Mucosa of descending colon (tissue), 3 donors: ENCODE measurements at regions not wholly inside any gene's neighbourhood (a gene's known extent, or its start where the extent isn't known, plus 50 kb on each side); places are given as distances from the start of the nearest gene placed in this dataset.

Experiments
- ATAC-seq: fragments of 200-7000 bp; cut with Tn5 transposase; one replicate; pipeline ENCODE4 v1.9.1; 2020; ENCODE audit warnings: mild to moderate bottlenecking, moderate library complexity
- DNase-seq, 3 donors: peaks; one replicate each; pipeline ENCODE4 v3.0.0-alpha.2; 2020
- H3K36me3 ChIP-seq: fragments of 200-600 bp; one replicate; pipeline ENCODE4 v1.8.0; 2021; ENCODE audit warnings: low read depth, mild to moderate bottlenecking
- H3K4me1 ChIP-seq: fragments of 200-600 bp; one replicate; pipeline ENCODE4 v1.8.0; 2021; ENCODE audit warnings: low read depth, mild to moderate bottlenecking
- H3K4me3 ChIP-seq: fragments of 200-600 bp; one replicate; pipeline ENCODE4 v1.8.0; 2021; ENCODE audit warnings: mild to moderate bottlenecking
- H3K9me3 ChIP-seq: fragments of 200-600 bp; one replicate; pipeline ENCODE4 v1.8.0; 2021; ENCODE audit warnings: mild to moderate bottlenecking
- CTCF ChIP-seq: fragments of 200-600 bp; IDR thresholded peaks from one replicate; pipeline ENCODE4 v1.8.0; 2022; ENCODE audit warnings: antibody characterized with exemption, mild to moderate bottlenecking
- intact Hi-C, 2 donors: fragments of 100-400 bp; cut with DNase I in 1 of 2; cut with micrococcal nuclease in 1 of 2; formaldehyde crosslinking; loops; one replicate each; pipeline versions ENCODE4 v1.11.0 to v1.11.1; 2022; cut with DNase I, micrococcal nuclease
- donor health status: DM: no; HTN: no; CAD: no; lungs with moderate emphysema.
- donor health status: DM: no; HTN: no; CAD: no.
- donor health status: DM: no; HTN: yes; CAD: no.

GRCh38 chr5:96142786-96143434, 181.3 kb upstream of the ELL2 start:
- H3K36me3 ChIP-seq: no peaks in the 10 kb centered on the region
- ATAC-seq (peak; percentile 75), DNase-seq (peak in 1 of 3 donors; percentile 9)
- intact Hi-C loops: no loop called here
- no peaks in the 10 kb centered on the region for H3K9me3 ChIP-seq
- no peak overlapping the region for H3K4me3 ChIP-seq
- peaks cover 18% of the 10 kb centered on the region for H3K4me1 ChIP-seq
- no peak for TF ChIP-seq CTCF

GRCh38 chr5:96142184-96142781, 180.6 kb upstream of the ELL2 start:
- TF ChIP-seq CTCF: no peak
- intact Hi-C loops: no loop called here
- Histone ChIP-seq H3K4me3 (no peak overlapping the region), H3K4me1 (peaks cover 18% of the 10 kb centered on the region), H3K36me3 (no peaks in the 10 kb centered on the region), H3K9me3 (no peaks in the 10 kb centered on the region)
- no peak for DNase-seq
- ATAC-seq: peak; percentile 79

GRCh38 chr5:96141749-96142148, 180.1 kb upstream of the ELL2 start:
- intact Hi-C loops: no loop called here
- H3K4me1 ChIP-seq: peaks cover 18% of the 10 kb centered on the region
- no peaks in the 10 kb centered on the region for H3K9me3 ChIP-seq
- TF ChIP-seq CTCF: no peak
- ATAC-seq (peak; percentile 34), DNase-seq (peak in 1 of 3 donors; percentile 12)
- no peak overlapping the region for H3K4me3 ChIP-seq
- H3K36me3 ChIP-seq: no peaks in the 10 kb centered on the region

GRCh38 chr5:96140496-96140895, 178.8 kb upstream of the ELL2 start:
- DNase-seq: no peak
- no peak overlapping the region for H3K4me3 ChIP-seq
- no peak for ATAC-seq
- intact Hi-C loops: no loop called here
- H3K36me3 ChIP-seq: no peaks in the 10 kb centered on the region
- peaks cover 18% of the 10 kb centered on the region for H3K4me1 ChIP-seq
- no peak for TF ChIP-seq CTCF
- no peaks in the 10 kb centered on the region for H3K9me3 ChIP-seq

GRCh38 chr5:96140084-96140483, 178.4 kb upstream of the ELL2 start:
- peaks cover 18% of the 10 kb centered on the region for H3K4me1 ChIP-seq
- no peaks in the 10 kb centered on the region for H3K36me3 ChIP-seq
- DNase-seq: no peak
- no peak for TF ChIP-seq CTCF
- no peaks in the 10 kb centered on the region for H3K9me3 ChIP-seq
- intact Hi-C loops: no loop called here
- no peak overlapping the region for H3K4me3 ChIP-seq
- ATAC-seq: no peak
